Cardiac muscle cell (in vitro differentiated cells and primary cell): ENCODE measurements at regions not wholly inside any gene's neighbourhood (a gene's known extent, or its start where the extent isn't known, plus 50 kb on each side); places are given as distances from the start of the nearest gene placed in this dataset.

Source experiments
- DNase-seq, 2 donors: peaks; one replicate each; pipeline versions ENCODE4 v3.0.0 to v3.0.0-alpha.2; 2010 to 2017; ENCODE audit warnings: low read depth in 1 of 2, low spot score in 1 of 2
- H3K27ac ChIP-seq: fragments of 200-600 bp; sonication (generic); 2 replicates; pipeline ENCODE4 v1.5.1; 2016
- H3K27me3 ChIP-seq: fragments of 200-600 bp; sonication (generic); 2 replicates; pipeline ENCODE4 v1.6.0; 2016; ENCODE audit warnings: control low read depth
- H3K36me3 ChIP-seq: fragments of 200-600 bp; sonication (generic); 2 replicates; pipeline ENCODE4 v1.5.1; 2016; ENCODE audit warnings: control low read depth
- H3K4me1 ChIP-seq: fragments of 200-600 bp; sonication (generic); 2 replicates; pipeline ENCODE4 v1.8.1; 2017; ENCODE audit warnings: low read depth, mild to moderate bottlenecking, mixed run types
- H3K4me3 ChIP-seq: fragments of 200-600 bp; sonication (generic); 2 replicates; pipeline ENCODE4 v1.5.1; 2016; ENCODE audit warnings: mild to moderate bottlenecking
- H3K9me3 ChIP-seq: fragments of 200-600 bp; sonication (generic); 2 replicates; pipeline ENCODE4 v1.5.1; 2017; ENCODE audit warnings: low read depth, mild to moderate bottlenecking, control low read depth
- CTCF ChIP-seq: IDR thresholded peaks from 2 replicates; pipeline ENCODE4 v1.5.1; 2012; ENCODE audit warnings: low read depth, mild to moderate bottlenecking, low read length

- Histone ChIP-seq H3K27ac (no peak overlapping the region), H3K4me3 (no peak overlapping the region), H3K4me1 (peaks cover 17% of the 10 kb centered on the region), H3K27me3 (no peaks in the 10 kb centered on the region), H3K9me3 (no peaks in the 10 kb centered on the region), H3K36me3 (no peaks in the 10 kb centered on the region)
- DNase-seq: peak in 1 of 2 donors; percentile 6
- TF ChIP-seq CTCF: no peak
These were observed 76.1 kb upstream of the CPO start for GRCh38 chr2:206863196-206863595.

- Histone ChIP-seq H3K4me3 (no peak overlapping the region), H3K27ac (peak overlapping the region; percentile 57), H3K27me3 (no peaks in the 10 kb centered on the region), H3K36me3 (no peaks in the 10 kb centered on the region), H3K9me3 (no peaks in the 10 kb centered on the region), H3K4me1 (peaks cover 17% of the 10 kb centered on the region)
- DNase-seq: no peak
- TF ChIP-seq CTCF: no peak
These were observed 75.6 kb upstream of the CPO start for GRCh38 chr2:206863716-206864115.

GRCh38 chr2:206867006-206867405, 72.3 kb upstream of the CPO start:
- DNase-seq: no peak
- no peaks in the 10 kb centered on the region for H3K36me3 ChIP-seq
- H3K27ac ChIP-seq: no peak overlapping the region
- peaks cover 17% of the 10 kb centered on the region for H3K4me1 ChIP-seq
- H3K9me3 ChIP-seq: no peaks in the 10 kb centered on the region
- no peak overlapping the region for H3K4me3 ChIP-seq
- no peaks in the 10 kb centered on the region for H3K27me3 ChIP-seq
- no peak for TF ChIP-seq CTCF

GRCh38 chr2:206869824-206870495, 69.4 kb upstream of the CPO start:
- no peaks in the 10 kb centered on the region for H3K27me3 ChIP-seq
- no peak overlapping the region for H3K4me3 ChIP-seq
- no peak overlapping the region for H3K27ac ChIP-seq
- H3K36me3 ChIP-seq: no peaks in the 10 kb centered on the region
- H3K4me1 ChIP-seq: no peaks in the 10 kb centered on the region
- no peak for DNase-seq
- no peak for TF ChIP-seq CTCF
- no peaks in the 10 kb centered on the region for H3K9me3 ChIP-seq

- Histone ChIP-seq H3K27me3 (no peaks in the 10 kb centered on the region), H3K36me3 (no peaks in the 10 kb centered on the region)
- peak; percentile 11 to 14 for DNase-seq
These were observed 65.9 kb upstream of the CPO start for GRCh38 chr2:206873423-206873822.

More at GRCh38 chr2:206873423-206873822, 65.9 kb upstream of the CPO start:
- H3K4me3 ChIP-seq: no peak overlapping the region
- peaks cover 3% of the 10 kb centered on the region for H3K4me1 ChIP-seq
- TF ChIP-seq CTCF: no peak
- no peak overlapping the region for H3K27ac ChIP-seq
- H3K9me3 ChIP-seq: no peaks in the 10 kb centered on the region
